T-helper 1 cell treated with Interleukin-12 subunit alpha and Interleukin-12 subunit beta and Interleukin-4 antibody, amounts not matched to agents 30 μg/mL and 1 μg/mL, for 36 hours (primary cell): ENCODE measurements at regions not wholly inside any gene's neighbourhood (a gene's known extent, or its start where the extent isn't known, plus 50 kb on each side); places are given as distances from the start of the nearest gene placed in this dataset.

Experiments used
- H3K27ac Mint-ChIP-seq: one replicate; pipeline ENCODE4 v1.8.0; 2021; ENCODE audit warnings: mild to moderate bottlenecking, mixed read lengths
- H3K27me3 Mint-ChIP-seq: one replicate; pipeline ENCODE4 v1.8.0; 2021; ENCODE audit warnings: low read depth, mixed read lengths
- H3K36me3 Mint-ChIP-seq: one replicate; pipeline ENCODE4 v1.8.0; 2021; ENCODE audit warnings: low read depth, mixed read lengths
- H3K4me1 Mint-ChIP-seq: one replicate; pipeline ENCODE4 v1.8.0; 2021; ENCODE audit warnings: low read depth, mixed read lengths
- H3K4me3 Mint-ChIP-seq: one replicate; pipeline ENCODE4 v1.8.0; 2021; ENCODE audit warnings: mild to moderate bottlenecking, moderate library complexity, mixed read lengths
- H3K9me3 Mint-ChIP-seq: one replicate; pipeline ENCODE4 v1.8.0; 2021; ENCODE audit warnings: mixed read lengths

- H3K27me3 Mint-ChIP-seq: no peaks in the 10 kb centered on the region
- no peaks in the 10 kb centered on the region for H3K9me3 Mint-ChIP-seq
- H3K4me3 Mint-ChIP-seq: no peak overlapping the region
- no peaks in the 10 kb centered on the region for H3K36me3 Mint-ChIP-seq
- H3K4me1 Mint-ChIP-seq: no peaks in the 10 kb centered on the region
- no peak overlapping the region for H3K27ac Mint-ChIP-seq
Observed at GRCh38 chr6:155509743-155510475, 54.3 kb upstream of the NOX3 start.

GRCh38 chr6:155505608-155505989 is 50.0 kb upstream of the NOX3 start:
- Mint-ChIP-seq H3K36me3 (no peaks in the 10 kb centered on the region), H3K4me3 (no peak overlapping the region), H3K9me3 (peaks cover 11% of the 10 kb centered on the region), H3K27me3 (no peaks in the 10 kb centered on the region), H3K27ac (no peak overlapping the region), H3K4me1 (no peaks in the 10 kb centered on the region)
